ENCODE measurements at regions not wholly inside any gene's neighbourhood (a gene's known extent, or its start where the extent isn't known, plus 50 kb on each side); places are given as distances from the start of the nearest gene placed in this dataset.

DNA sequence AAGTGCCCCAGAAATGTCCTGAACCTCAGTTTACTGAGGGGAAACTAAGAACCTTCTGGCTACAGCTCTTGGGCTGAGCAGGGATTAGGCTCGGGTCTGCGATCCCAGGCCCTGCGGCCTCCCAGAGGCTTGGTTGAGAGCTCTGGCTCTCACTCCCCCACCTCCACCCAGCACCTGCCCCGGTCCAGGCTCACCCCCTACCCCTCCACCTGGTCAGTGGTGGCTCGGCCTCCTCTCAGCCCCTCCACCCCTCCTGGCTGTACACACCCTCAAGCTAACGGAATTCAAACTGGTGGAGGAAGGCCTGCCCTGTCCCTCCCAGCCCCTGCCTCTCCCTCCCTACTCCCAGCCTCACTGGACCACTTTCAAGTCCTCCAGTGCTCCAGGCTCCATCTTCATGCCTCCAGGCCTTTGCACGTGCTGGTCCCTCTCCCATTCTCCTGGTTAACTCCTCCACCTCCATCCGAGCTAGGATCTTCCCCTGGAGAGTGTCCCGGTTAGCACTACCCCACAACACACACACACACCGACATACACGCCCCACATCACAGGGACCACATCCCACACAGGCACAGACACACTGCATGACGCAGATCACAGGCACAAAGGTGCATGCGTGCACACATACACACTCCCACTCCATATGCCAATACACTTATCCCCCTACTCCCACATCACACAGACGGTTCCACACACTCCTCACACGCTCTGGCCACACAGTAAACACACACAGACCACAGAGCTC is 130.9 kb downstream of the C9orf50 start:
- TF ChIP-seq, protein P1, sequence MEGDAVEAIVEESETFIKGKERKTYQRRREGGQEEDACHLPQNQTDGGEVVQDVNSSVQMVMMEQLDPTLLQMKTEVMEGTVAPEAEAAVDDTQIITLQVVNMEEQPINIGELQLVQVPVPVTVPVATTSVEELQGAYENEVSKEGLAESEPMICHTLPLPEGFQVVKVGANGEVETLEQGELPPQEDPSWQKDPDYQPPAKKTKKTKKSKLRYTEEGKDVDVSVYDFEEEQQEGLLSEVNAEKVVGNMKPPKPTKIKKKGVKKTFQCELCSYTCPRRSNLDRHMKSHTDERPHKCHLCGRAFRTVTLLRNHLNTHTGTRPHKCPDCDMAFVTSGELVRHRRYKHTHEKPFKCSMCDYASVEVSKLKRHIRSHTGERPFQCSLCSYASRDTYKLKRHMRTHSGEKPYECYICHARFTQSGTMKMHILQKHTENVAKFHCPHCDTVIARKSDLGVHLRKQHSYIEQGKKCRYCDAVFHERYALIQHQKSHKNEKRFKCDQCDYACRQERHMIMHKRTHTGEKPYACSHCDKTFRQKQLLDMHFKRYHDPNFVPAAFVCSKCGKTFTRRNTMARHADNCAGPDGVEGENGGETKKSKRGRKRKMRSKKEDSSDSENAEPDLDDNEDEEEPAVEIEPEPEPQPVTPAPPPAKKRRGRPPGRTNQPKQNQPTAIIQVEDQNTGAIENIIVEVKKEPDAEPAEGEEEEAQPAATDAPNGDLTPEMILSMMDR (IDR thresholded peaks at IDR 0.05; ENCODE audit: low read depth, low read length), result no peak
- TF ChIP-seq EZH2phosphoT487 (IDR thresholded peaks at IDR 0.05; ENCODE audit: low read depth), result no peak
